H1 (cell line): ENCODE measurements at regions not wholly inside any gene's neighbourhood (a gene's known extent, or its start where the extent isn't known, plus 50 kb on each side); places are given as distances from the start of the nearest gene placed in this dataset.

Experiments
- CTCF ChIA-PET: fragments of 300-600 bp; sonication (Branson Sonifier 250); formaldehyde crosslinking; loops from one replicate; lab custom pipeline; 2021; ENCODE audit not compliant: partially characterized antibody; lab: Charles Lee
- POLR2A ChIA-PET: fragments of 300-600 bp; sonication (Branson Sonifier 250); formaldehyde crosslinking; loops from one replicate; lab custom pipeline; 2021; ENCODE audit warnings: inconsistent platforms; ENCODE audit not compliant: partially characterized antibody; lab: Charles Lee
- DNase-seq, 2 experiments: peaks; one replicate each; pipeline versions ENCODE4 v3.0.0 to v3.0.0-alpha.2; 2010 to 2022; ENCODE audit warnings: low spot score in 2 of 2, low read depth in 1 of 2, mixed read lengths in 1 of 2
- FAIRE-seq: peaks from 2 replicates; lab custom pipeline; 2011; peaks lifted over from hg19 to GRCh38; lab: Jason Lieb, UNC
- H2AFZ ChIP-seq: 2 replicates; pipeline ENCODE4 v1.8.1; 2012; ENCODE audit warnings: low read length, inconsistent platforms
- H2AK5ac ChIP-seq: 2 replicates; pipeline ENCODE4 v1.6.1; 2013; ENCODE audit warnings: low read depth, low read length
- H2BK120ac ChIP-seq: replicated peaks from 2 replicates; pipeline ENCODE3; 2013; ENCODE audit warnings: low read depth, low read length, inconsistent platforms
- H2BK12ac ChIP-seq: 2 replicates; pipeline ENCODE4 v1.6.1; 2013; ENCODE audit warnings: low read depth, low read length
- H2BK15ac ChIP-seq: 2 replicates; pipeline ENCODE4 v1.6.1; 2013; ENCODE audit warnings: low read length
- H2BK20ac ChIP-seq: 2 replicates; pipeline ENCODE4 v1.6.1; 2013; ENCODE audit warnings: low read length
- H2BK5ac ChIP-seq: 2 replicates; pipeline ENCODE4 v1.6.1; 2013; ENCODE audit warnings: low read depth, low read length
- H3K14ac ChIP-seq: 2 replicates; pipeline ENCODE4 v1.6.1; 2013; ENCODE audit warnings: inconsistent platforms; ENCODE audit not compliant: insufficient read length
- H3K18ac ChIP-seq: 2 replicates; pipeline ENCODE4 v1.6.1; 2013; ENCODE audit warnings: low read length; ENCODE audit errors: extremely low read depth
- H3K23ac ChIP-seq: 2 replicates; pipeline ENCODE4 v1.6.1; 2013; ENCODE audit warnings: inconsistent platforms; ENCODE audit not compliant: insufficient read length
- H3K23me2 ChIP-seq: 2 replicates; pipeline ENCODE4 v1.6.1; 2013; ENCODE audit warnings: low read depth, low read length
- H3K27ac ChIP-seq: 2 replicates; pipeline ENCODE4 v1.6.1; 2011; ENCODE audit warnings: low read depth, low read length, inconsistent platforms
- H3K27me3 ChIP-seq, 4 experiments: replicated peaks in 1 of 4; 1 replicate in 1 of 4; 2 replicates in 3 of 4; pipeline versions ENCODE4 v1.6.1 to v1.8.1; 2011 to 2013; ENCODE audit warnings: low read length in 3 of 4, mild to moderate bottlenecking in 3 of 4, inconsistent platforms in 2 of 4, mixed read lengths in 2 of 4, moderate library complexity in 1 of 4; ENCODE audit not compliant: control insufficient read depth in 3 of 4, insufficient read depth in 3 of 4; ENCODE audit errors: extremely low read depth in 1 of 4
- H3K36me3 ChIP-seq, 4 experiments: 2 replicates each; pipeline versions ENCODE4 v1.6.1 to v1.8.1; 2011 to 2013; ENCODE audit warnings: mild to moderate bottlenecking in 4 of 4, low read length in 3 of 4, moderate library complexity in 2 of 4, control low read depth in 1 of 4, inconsistent platforms in 1 of 4; ENCODE audit not compliant: insufficient read depth in 4 of 4, control insufficient read depth in 2 of 4
- H3K4ac ChIP-seq: replicated peaks from 2 replicates; pipeline ENCODE3; 2013; ENCODE audit warnings: low read length, low read depth, mixed read lengths, inconsistent platforms; ENCODE audit not compliant: insufficient read length
- H3K4me1 ChIP-seq, 4 experiments: replicated peaks in 1 of 4; 1 replicate in 1 of 4; 2 replicates in 3 of 4; pipeline versions ENCODE4 v1.6.1 to v1.8.1; 2011 to 2013; ENCODE audit warnings: low read length in 3 of 4, inconsistent platforms in 2 of 4, mixed read lengths in 1 of 4; ENCODE audit not compliant: insufficient read depth in 4 of 4, control insufficient read depth in 3 of 4
- H3K4me2 ChIP-seq, 2 experiments: 2 replicates each; pipeline versions ENCODE4 v1.6.1 to v1.8.1; 2011 to 2013; ENCODE audit warnings: low read depth in 2 of 2, low read length in 2 of 2, control low read depth in 1 of 2, inconsistent platforms in 1 of 2, mild to moderate bottlenecking in 1 of 2; ENCODE audit not compliant: insufficient read depth in 1 of 2
- H3K4me3 ChIP-seq, 4 experiments: fragments of 200-600, 300-600 bp in 1 of 4; sonication (generic), shearing (Covaris generic), sonication (Bioruptor Twin) in 1 of 4; 2 replicates each; pipeline versions ENCODE4 v1.5.1 to v1.8.1; 2011 to 2016; ENCODE audit warnings: low read length in 4 of 4, low read depth in 3 of 4, control low read depth in 2 of 4, inconsistent platforms in 2 of 4, mild to moderate bottlenecking in 2 of 4, mixed read lengths in 1 of 4, moderate library complexity in 1 of 4; ENCODE audit not compliant: insufficient read depth in 2 of 4; ENCODE audit errors: extremely low read depth in 1 of 4
- H3K56ac ChIP-seq: replicated peaks from 2 replicates; pipeline ENCODE3; 2013; ENCODE audit warnings: low read depth, mild to moderate bottlenecking, mixed read lengths, low read length, inconsistent platforms; ENCODE audit not compliant: insufficient read length
- H3K79me1 ChIP-seq: 2 replicates; pipeline ENCODE4 v1.6.1; 2013; ENCODE audit warnings: low read depth, low read length, control low read depth
- H3K79me2 ChIP-seq, 2 experiments: 2 replicates each; pipeline versions ENCODE4 v1.6.1 to v1.8.1; 2012 to 2013; ENCODE audit warnings: low read length in 2 of 2, mild to moderate bottlenecking in 2 of 2, inconsistent platforms in 1 of 2; ENCODE audit not compliant: insufficient read depth in 2 of 2, control insufficient read depth in 1 of 2
- H3K9ac ChIP-seq, 4 experiments: replicated peaks in 1 of 4; 1 replicate in 1 of 4; 2 replicates in 3 of 4; pipeline versions ENCODE4 v1.6.1 to v1.8.1; 2011 to 2013; ENCODE audit warnings: low read depth in 3 of 4, low read length in 3 of 4, control low read depth in 2 of 4, mild to moderate bottlenecking in 2 of 4, moderate library complexity in 2 of 4, inconsistent platforms in 1 of 4; ENCODE audit errors: extremely low read depth in 1 of 4
- H3K9me3 ChIP-seq, 2 experiments: 2 replicates each; pipeline versions ENCODE4 v1.6.1 to v1.8.1; 2012 to 2013; ENCODE audit warnings: mild to moderate bottlenecking in 2 of 2, moderate library complexity in 2 of 2, control low read depth in 1 of 2, inconsistent platforms in 1 of 2, low read depth in 1 of 2, low read length in 1 of 2, mixed read lengths in 1 of 2; ENCODE audit not compliant: insufficient read depth in 2 of 2
- H4K20me1 ChIP-seq, 2 experiments: replicated peaks in 1 of 2; 2 replicates each; pipeline versions ENCODE3 to v1.8.1; 2011 to 2013; ENCODE audit warnings: inconsistent platforms in 2 of 2, low read length in 2 of 2, mild to moderate bottlenecking in 1 of 2; ENCODE audit not compliant: insufficient read depth in 2 of 2, control insufficient read depth in 1 of 2
- H4K5ac ChIP-seq: 2 replicates; pipeline ENCODE4 v1.6.1; 2013; ENCODE audit warnings: low read length, low read depth, mixed read lengths, inconsistent platforms; ENCODE audit not compliant: insufficient read length
- H4K8ac ChIP-seq: 2 replicates; pipeline ENCODE4 v1.8.0; 2013; ENCODE audit warnings: mild to moderate bottlenecking, moderate library complexity, low read length, inconsistent platforms; ENCODE audit not compliant: insufficient read depth; ENCODE audit errors: extremely low read depth
- H4K91ac ChIP-seq: replicated peaks from 2 replicates; pipeline ENCODE3; 2013; ENCODE audit warnings: low read length, mixed read lengths, inconsistent platforms; ENCODE audit not compliant: insufficient read length
- SP4 ChIP-seq: IDR thresholded peaks from 2 replicates; pipeline ENCODE4 v1.6.1; 2012; ENCODE audit warnings: low read length, inconsistent platforms
- WGBS, 2 experiments: shearing (Covaris generic) in 1 of 2; methylation state at CpG; one replicate each; pipeline versions ENCODE4 v1.1.6 to v1.1.7; 2013 to 2015; ENCODE audit warnings: low lambda C conversion rate in 2 of 2, mixed read lengths in 2 of 2, inconsistent platforms in 1 of 2, low coverage in 1 of 2, missing lambda C conversion rate in 1 of 2; ENCODE audit not compliant: insufficient replicate concordance in 2 of 2, insufficient coverage in 1 of 2, insufficient read length in 1 of 2; ENCODE audit errors: extremely low coverage in 1 of 2, missing lambda C conversion rate in 1 of 2; 5-methylcytosine and 5-hydroxymethylcytosine counted together
- TF ChIP-seq, protein P1 (sequence below): IDR thresholded peaks from 2 replicates; pipeline ENCODE4 v1.6.1; 2011; ENCODE audit warnings: low read depth, mild to moderate bottlenecking, low read length; ENCODE audit not compliant: insufficient read depth

DNA sequence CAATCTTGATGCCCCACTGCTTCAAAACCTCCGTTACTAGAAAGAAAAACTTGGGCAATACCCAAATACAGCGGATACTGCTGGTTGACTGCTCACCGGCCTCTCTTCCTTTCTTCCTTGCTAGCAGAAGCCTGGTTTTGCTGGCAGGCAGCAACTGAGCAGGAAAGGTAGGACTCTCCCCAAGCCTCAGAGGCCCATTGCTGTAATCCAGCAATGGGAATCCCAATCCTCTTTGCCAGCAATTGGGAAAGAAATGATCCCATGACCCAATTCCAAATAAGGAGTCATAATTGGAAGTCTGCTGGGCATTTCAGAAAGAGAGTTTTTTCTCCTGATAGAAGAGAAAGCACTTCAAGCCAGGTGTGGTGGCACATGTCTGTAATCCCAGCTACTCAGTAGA, 394.5 kb downstream of the BCOR start:
- Histone ChIP-seq H4K8ac (no peak overlapping the region), H2BK12ac (no peak overlapping the region), H3K4me2 (no peak overlapping the region), H3K14ac (no peak overlapping the region), H3K9me3 (no peaks in the 10 kb centered on the region), H3K56ac (no peak overlapping the region), H3K9ac (no peak overlapping the region), H3K4me3 (no peak overlapping the region), H3K23me2 (no peaks in the 10 kb centered on the region), H2BK120ac (no peak overlapping the region), H2AFZ (no peak overlapping the region)
- CTCF ChIA-PET: no interaction called here
- DNase-seq: no peak
- no peak for TF ChIP-seq SP4
- TF ChIP-seq, protein P1, sequence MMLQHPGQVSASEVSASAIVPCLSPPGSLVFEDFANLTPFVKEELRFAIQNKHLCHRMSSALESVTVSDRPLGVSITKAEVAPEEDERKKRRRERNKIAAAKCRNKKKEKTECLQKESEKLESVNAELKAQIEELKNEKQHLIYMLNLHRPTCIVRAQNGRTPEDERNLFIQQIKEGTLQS: no peak
- TF ChIP-seq, all 59 proteins: peak for 0
- FAIRE-seq: no peak
- H3K36me3 ChIP-seq: no peaks in the 10 kb centered on the region
- H2BK5ac ChIP-seq: no peak overlapping the region
- H3K18ac ChIP-seq: no peak overlapping the region
- WGBS, 2 experiments: 100% methylated on average over 1 of the region's 3 CpGs; no CpG with 5 or more reads in 1 of the 2 experiments
- no peak overlapping the region for H2AK5ac ChIP-seq
- H4K91ac ChIP-seq: no peak overlapping the region
- H4K5ac ChIP-seq: no peak overlapping the region
- no peaks in the 10 kb centered on the region for H3K27me3 ChIP-seq
- no peaks in the 10 kb centered on the region for H4K20me1 ChIP-seq
- no peak overlapping the region for H3K23ac ChIP-seq
- no peaks in the 10 kb centered on the region for H3K79me1 ChIP-seq
- H2BK20ac ChIP-seq: no peak overlapping the region
- no peak overlapping the region for H3K27ac ChIP-seq
- H3K4ac ChIP-seq: no peak overlapping the region
- POLR2A ChIA-PET: no interaction called here
- no peak overlapping the region for H2BK15ac ChIP-seq
- no peaks in the 10 kb centered on the region for H3K79me2 ChIP-seq
- H3K4me1 ChIP-seq: no peaks in the 10 kb centered on the region
